Medulla oblongata (tissue), 1 donor: ENCODE measurements at regions not wholly inside any gene's neighbourhood (a gene's known extent, or its start where the extent isn't known, plus 50 kb on each side); places are given as distances from the start of the nearest gene placed in this dataset.

Experiments
- DNase-seq: peaks from one replicate; pipeline ENCODE4 v3.0.0-alpha.2; 2015; ENCODE audit errors: extremely low spot score

GRCh38 chr1:115413621-115414020 lies 75.6 kb upstream of the NGF start:
- DNase-seq: no peak

- DNase-seq: no peak
These were observed 75.2 kb upstream of the NGF start for GRCh38 chr1:115413208-115413607.

- no peak for DNase-seq
These were observed 74.7 kb upstream of the NGF start for GRCh38 chr1:115412733-115413132.

- DNase-seq: no peak
These were observed 74.2 kb upstream of the NGF start for GRCh38 chr1:115412286-115412685.

GRCh38 chr1:115411371-115412063 lies 73.5 kb upstream of the NGF start:
- no peak for DNase-seq

GRCh38 chr1:115409094-115410015 lies 71.3 kb upstream of the NGF start:
- DNase-seq: no peak

- DNase-seq: no peak
These were observed 70.5 kb upstream of the NGF start for GRCh38 chr1:115408533-115408932.

- no peak for DNase-seq
These were observed 66.9 kb upstream of the NGF start for GRCh38 chr1:115404911-115405310.

- DNase-seq: no peak
These were observed 64.7 kb upstream of the NGF start for GRCh38 chr1:115402753-115403184.

GRCh38 chr1:115401676-115402075 lies 63.6 kb upstream of the NGF start:
- DNase-seq: no peak

- no peak for DNase-seq
These were observed 62.8 kb upstream of the NGF start for GRCh38 chr1:115400891-115401290.

GRCh38 chr1:115400426-115400825 lies 62.4 kb upstream of the NGF start:
- DNase-seq: no peak

- DNase-seq: no peak
These were observed 60.7 kb upstream of the NGF start for GRCh38 chr1:115398745-115399144.
